ENCODE measurements at regions not wholly inside any gene's neighbourhood (a gene's known extent, or its start where the extent isn't known, plus 50 kb on each side); places are given as distances from the start of the nearest gene placed in this dataset.

DNA sequence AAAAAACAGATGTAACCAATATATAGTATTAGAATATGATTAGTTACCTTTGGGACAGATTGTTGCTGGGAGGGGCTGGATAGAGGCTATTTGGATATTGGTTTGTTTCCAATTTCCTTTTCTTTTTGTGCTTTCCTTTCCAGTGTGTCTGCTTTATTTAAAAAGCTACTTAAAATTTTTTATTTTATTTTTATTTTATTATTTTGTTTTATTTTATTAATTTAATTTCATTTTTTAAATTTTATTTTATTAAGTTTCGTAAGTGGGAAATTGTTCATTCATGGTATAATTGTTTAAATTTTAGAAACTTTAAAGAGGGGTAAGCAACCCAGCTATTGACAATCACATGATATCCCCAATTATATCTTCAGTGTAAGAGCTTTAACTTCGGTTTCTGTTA, 2077.0 kb upstream of the PCDH20 start:
- TF ChIP-seq L3MBTL2 (conservative IDR thresholded peaks at IDR 0.05) (no peak), ELF4 (IDR thresholded peaks at IDR 0.05) (no peak), FOXK2 (IDR thresholded peaks at IDR 0.05) (no peak), CTBP1 (IDR thresholded peaks at IDR 0.05; ENCODE audit: borderline replicate concordance) (no peak), SUZ12 (IDR thresholded peaks at IDR 0.05) (no peak)

Data from HEK293T (cell line).